ENCODE measurements at regions not wholly inside any gene's neighbourhood (a gene's known extent, or its start where the extent isn't known, plus 50 kb on each side); places are given as distances from the start of the nearest gene placed in this dataset.

- no peak for TF ChIP-seq PBX3 (IDR thresholded peaks at IDR 0.05)
- TF ChIP-seq SREBF2 (IDR thresholded peaks at IDR 0.05) = no peak
- no peak for TF ChIP-seq MAFK (IDR thresholded peaks at IDR 0.05; ENCODE audit: partially characterized antibody)
- no peak for TF ChIP-seq POLR2A (IDR thresholded peaks at IDR 0.05; ENCODE audit: low read length)
These were observed 390.9 kb upstream of the SASH1 start (continued) for GRCh38 chr6:147951726-147952125.

GRCh38 chr6:147954938-147955337, 387.7 kb upstream of the SASH1 start:
- 44% methylated on average over 3 of the region's 3 CpGs for WGBS (ENCODE audit: missing lambda C conversion rate)
- no peak for ATAC-seq
- Histone ChIP-seq H3K4me2 (no peak overlapping the region), H3K9me3 (no peaks in the 10 kb centered on the region), H3K4me1 (peaks cover 8% of the 10 kb centered on the region; the same call in 2 of the 3 replicates), H3K4me3 (no peak overlapping the region), H3K27ac (no peak overlapping the region)
- no peak for FAIRE-seq
- DNase-seq (ENCODE audit: low read depth in 1 of 2, low spot score in 1 of 2) = no peak
- POLR2A ChIA-PET = no interaction called here
- TF ChIP-seq ZSCAN20 (CRISPR knock-in tag; IDR thresholded peaks at IDR 0.05) (no peak), KDM5A (IDR thresholded peaks at IDR 0.05) (no peak), PBX3 (IDR thresholded peaks at IDR 0.05) (no peak), GATA3 (IDR thresholded peaks at IDR 0.05; ENCODE audit: borderline replicate concordance) (no peak), FOSL2 (IDR thresholded peaks at IDR 0.05) (no peak), FOSL2 (CRISPR knock-in tag; IDR thresholded peaks at IDR 0.05) (no peak), TP53 (CRISPR knock-in tag; IDR thresholded peaks at IDR 0.05) (no peak), NPAS2 (CRISPR knock-in tag; IDR thresholded peaks at IDR 0.05; ENCODE audit: borderline replicate concordance) (no peak), ZNF302 (CRISPR knock-in tag; IDR thresholded peaks at IDR 0.05) (no peak), HES2 (IDR thresholded peaks at IDR 0.05) (no peak)
- CTCF ChIA-PET = no interaction called here

- ChIA-PET CTCF (no interaction called here), POLR2A (no interaction called here)
- DNase-seq (ENCODE audit: low read depth in 1 of 2, low spot score in 1 of 2) = no peak
- Histone ChIP-seq H3K4me3 (no peak overlapping the region), H3K4me1 (no peaks in the 10 kb centered on the region), H3K27ac (no peak overlapping the region), H3K9me3 (no peaks in the 10 kb centered on the region), H3K4me2 (no peak overlapping the region)
- no peak for FAIRE-seq
- ATAC-seq = no peak
- TF ChIP-seq REST (IDR thresholded peaks at IDR 0.05) (no peak), HOXB5 (CRISPR knock-in tag; IDR thresholded peaks at IDR 0.05) (no peak)
- WGBS (ENCODE audit: missing lambda C conversion rate) = 73% methylated on average over 2 of the region's 2 CpGs
These were observed 384.0 kb upstream of the SASH1 start for GRCh38 chr6:147958683-147959082.

GRCh38 chr6:147961481-147962141, 381.0 kb upstream of the SASH1 start:
- no peak overlapping the region for H3K4me2 ChIP-seq
- no peak for ATAC-seq
- CTCF ChIA-PET = no interaction called here
- POLR2A ChIA-PET = no interaction called here
- WGBS (ENCODE audit: missing lambda C conversion rate) = 80% methylated on average over 2 of the region's 2 CpGs
- H3K4me3 ChIP-seq = no peak overlapping the region
- FAIRE-seq = no peak
- H3K27ac ChIP-seq = no peak overlapping the region
- no peaks in the 10 kb centered on the region for H3K9me3 ChIP-seq
- DNase-seq (ENCODE audit: low read depth in 1 of 2, low spot score in 1 of 2) = no peak
- H3K4me1 ChIP-seq = no peaks in the 10 kb centered on the region
- TF ChIP-seq CEBPB (IDR thresholded peaks at IDR 0.05) = no peak
- no peak for TF ChIP-seq HES2 (IDR thresholded peaks at IDR 0.05)
- TF ChIP-seq GATA3 (IDR thresholded peaks at IDR 0.05; ENCODE audit: borderline replicate concordance) = no peak
- no peak for TF ChIP-seq KDM1A (IDR thresholded peaks at IDR 0.05; ENCODE audit: low read depth)
- TF ChIP-seq HOXB5 (CRISPR knock-in tag; IDR thresholded peaks at IDR 0.05) = no peak
- no peak for TF ChIP-seq ELK1 (IDR thresholded peaks at IDR 0.05; ENCODE audit: low read depth, low read length)
- no peak for TF ChIP-seq ZSCAN20 (CRISPR knock-in tag; IDR thresholded peaks at IDR 0.05)
- TF ChIP-seq FOSL2 (IDR thresholded peaks at IDR 0.05) = no peak
- no peak for TF ChIP-seq FOSL2 (CRISPR knock-in tag; IDR thresholded peaks at IDR 0.05)
- no peak for TF ChIP-seq EHF (CRISPR knock-in tag; IDR thresholded peaks at IDR 0.05)
- no peak for TF ChIP-seq EP300 (IDR thresholded peaks at IDR 0.05)
- no peak for TF ChIP-seq RCOR1 (IDR thresholded peaks at IDR 0.05; ENCODE audit: low read depth, low read length)
- no peak for TF ChIP-seq CTCF (IDR thresholded peaks at IDR 0.05)
- no peak for TF ChIP-seq RAD21 (conservative IDR thresholded peaks at IDR 0.05 in 1 of 2, IDR thresholded peaks at IDR 0.05 in 1 of 2)
